ENCODE measurements at regions not wholly inside any gene's neighbourhood (a gene's known extent, or its start where the extent isn't known, plus 50 kb on each side); places are given as distances from the start of the nearest gene placed in this dataset.
"Not testable (repeated sequence)": the region's sequence is repeated elsewhere in the genome, so short reads cannot be mapped to it uniquely, and the experiment has no call there.

GRCh38 chr10:3319811-3320226, 147.2 kb upstream of the PITRM1 start:
- no peak overlapping the region for H3K18ac ChIP-seq (ENCODE audit: low read depth, low read length)
- H3K23ac ChIP-seq (ENCODE audit: low read depth, low read length): no peak overlapping the region
- H3K4me3 ChIP-seq (ENCODE audit: insufficient read depth, low read depth, low read length): no peak overlapping the region
- H3K14ac ChIP-seq (replicated peaks; ENCODE audit: low read depth, low read length): no peak overlapping the region
- dilution Hi-C loops (cut with HindIII; ENCODE audit: low sequenced_read_pairs, unreplicated experiment) (no loop called here), intact Hi-C loops (cut with micrococcal nuclease) (no loop called here), in situ Hi-C loops (cut with MboI; ENCODE audit: low sequenced_read_pairs) (no loop called here)
- no peaks in the 10 kb centered on the region; the same call in 1 of the 2 replicates for H3K27me3 ChIP-seq (ENCODE audit: control insufficient read depth, insufficient read depth, low read length)
- no peak overlapping the region for H3K4me2 ChIP-seq (ENCODE audit: low read depth, low read length)
- no peak overlapping the region for H4K8ac ChIP-seq (ENCODE audit: low read depth in 2 of 2, low read length in 2 of 2)
- H3K79me1 ChIP-seq (ENCODE audit: low read depth in 1 of 2, low read length in 2 of 2): no peaks in the 10 kb centered on the region
- no peak for TF ChIP-seq RFX5 (IDR thresholded peaks at IDR 0.05; ENCODE audit: low read depth, low read length)
- TF ChIP-seq FOS (IDR thresholded peaks at IDR 0.05; ENCODE audit: low read depth, low read length): no peak
- TF ChIP-seq SMC3 (IDR thresholded peaks at IDR 0.05; ENCODE audit: low read depth, low read length): no peak
- no peak for TF ChIP-seq NFE2L2 (IDR thresholded peaks at IDR 0.05; ENCODE audit: low read depth, low read length)
- TF ChIP-seq RCOR1 (IDR thresholded peaks at IDR 0.05; ENCODE audit: insufficient replicate concordance, low read length): no peak
- TF ChIP-seq USF2 (IDR thresholded peaks at IDR 0.05; ENCODE audit: low read depth, low read length): no peak
- no peak for TF ChIP-seq MXI1 (IDR thresholded peaks at IDR 0.05; ENCODE audit: borderline replicate concordance, low read depth, low read length)
- TF ChIP-seq CEBPB (IDR thresholded peaks at IDR 0.05; ENCODE audit: low read depth, low read length): no peak
- TF ChIP-seq BHLHE40 (IDR thresholded peaks at IDR 0.05; ENCODE audit: low read depth, low read length): no peak
- TF ChIP-seq MAFK (IDR thresholded peaks at IDR 0.05; ENCODE audit: low read depth, low read length): no peak
- TF ChIP-seq RAD21 (IDR thresholded peaks at IDR 0.05; ENCODE audit: low read length): no peak
- no peak for TF ChIP-seq POLR2A (IDR thresholded peaks at IDR 0.05; ENCODE audit: low read depth, low read length)
- H3K4ac ChIP-seq (ENCODE audit: low read depth, low read length): no peak overlapping the region
- no peak overlapping the region for H2AK9ac ChIP-seq (replicated peaks; ENCODE audit: low read depth, low read length, poor library complexity)
- no peak overlapping the region for H4K91ac ChIP-seq (ENCODE audit: insufficient read depth, low read depth, low read length)
- DNase-seq (no peak), ATAC-seq (ENCODE audit: low read depth) (no peak)
- CTCF ChIA-PET: no interaction called here
- no peaks in the 10 kb centered on the region for H3K36me3 ChIP-seq (ENCODE audit: control insufficient read depth, insufficient read depth, low read length)
- no peak overlapping the region for H3K27ac ChIP-seq (ENCODE audit: insufficient read depth, low read length)
- POLR2A ChIA-PET (ENCODE audit: unreplicated experiment): no interaction called here
- no peak overlapping the region for H4K5ac ChIP-seq (ENCODE audit: low read depth, low read length)
- H3K4me1 ChIP-seq (ENCODE audit: control insufficient read depth, insufficient read depth, low read length): no peaks in the 10 kb centered on the region
- no peak overlapping the region for H2AK5ac ChIP-seq (ENCODE audit: low read depth, low read length)
- H3K9ac ChIP-seq (ENCODE audit: low read depth, low read length): no peak overlapping the region
- no peak overlapping the region for H2AFZ ChIP-seq (replicated peaks; ENCODE audit: low read length, poor library complexity)
- H3K56ac ChIP-seq (ENCODE audit: extremely low read depth, insufficient read depth, low read length): no peak overlapping the region
- no peaks in the 10 kb centered on the region for H4K20me1 ChIP-seq (ENCODE audit: insufficient read depth, low read length)
- H2BK120ac ChIP-seq (ENCODE audit: low read depth, low read length): no peak overlapping the region
- no peak overlapping the region for H2BK5ac ChIP-seq (ENCODE audit: low read depth, low read length, poor library complexity, severe bottlenecking)
- WGBS, 2 experiments (ENCODE audit: extremely low coverage in 2 of 2, insufficient read length in 1 of 2): 94% methylated on average over 13 of the region's 25 CpGs; no CpG with 5 or more reads in 1 of the 2 experiments
- H2BK15ac ChIP-seq (ENCODE audit: low read depth, low read length): no peak overlapping the region
- no peaks in the 10 kb centered on the region for H3K9me1 ChIP-seq (ENCODE audit: insufficient read depth, low read length)
- BruUV-seq (replicated peaks): no TSS peak
- H3K9me3 ChIP-seq (ENCODE audit: control insufficient read depth, insufficient read depth, low read length): no peaks in the 10 kb centered on the region
- no peak overlapping the region for H2BK20ac ChIP-seq (ENCODE audit: low read depth, low read length)

GRCh38 chr10:3318480-3318807, 145.9 kb upstream of the PITRM1 start:
- H3K14ac ChIP-seq (replicated peaks; ENCODE audit: low read depth, low read length); dilution Hi-C loops (cut with HindIII; ENCODE audit: low sequenced_read_pairs, unreplicated experiment): not testable (repeated sequence)

More at GRCh38 chr10:3318480-3318807, 145.9 kb upstream of the PITRM1 start:
- BruUV-seq (replicated peaks); DNase-seq; H3K27ac ChIP-seq (ENCODE audit: insufficient read depth, low read length); H3K9me3 ChIP-seq (ENCODE audit: control insufficient read depth, insufficient read depth, low read length); H3K4me3 ChIP-seq (ENCODE audit: insufficient read depth, low read depth, low read length); H3K9me1 ChIP-seq (ENCODE audit: insufficient read depth, low read length); H4K5ac ChIP-seq (ENCODE audit: low read depth, low read length); H3K4ac ChIP-seq (ENCODE audit: low read depth, low read length); CTCF ChIA-PET; intact Hi-C loops (cut with micrococcal nuclease); H4K8ac ChIP-seq (ENCODE audit: low read depth in 2 of 2, low read length in 2 of 2); H2BK5ac ChIP-seq (ENCODE audit: low read depth, low read length, poor library complexity, severe bottlenecking); H4K20me1 ChIP-seq (ENCODE audit: insufficient read depth, low read length); in situ Hi-C loops (cut with MboI; ENCODE audit: low sequenced_read_pairs); H3K18ac ChIP-seq (ENCODE audit: low read depth, low read length); H3K79me1 ChIP-seq (ENCODE audit: low read depth in 1 of 2, low read length in 2 of 2); ATAC-seq (ENCODE audit: low read depth); H3K4me1 ChIP-seq (ENCODE audit: control insufficient read depth, insufficient read depth, low read length); H3K36me3 ChIP-seq (ENCODE audit: control insufficient read depth, insufficient read depth, low read length); H2BK120ac ChIP-seq (ENCODE audit: low read depth, low read length); H3K9ac ChIP-seq (ENCODE audit: low read depth, low read length); H2AK5ac ChIP-seq (ENCODE audit: low read depth, low read length); H3K27me3 ChIP-seq (ENCODE audit: control insufficient read depth, insufficient read depth, low read length); H2AFZ ChIP-seq (replicated peaks; ENCODE audit: low read length, poor library complexity); H4K91ac ChIP-seq (ENCODE audit: insufficient read depth, low read depth, low read length); POLR2A ChIA-PET (ENCODE audit: unreplicated experiment); H2AK9ac ChIP-seq (replicated peaks; ENCODE audit: low read depth, low read length, poor library complexity); H3K4me2 ChIP-seq (ENCODE audit: low read depth, low read length); H2BK15ac ChIP-seq (ENCODE audit: low read depth, low read length); H3K56ac ChIP-seq (ENCODE audit: extremely low read depth, insufficient read depth, low read length); H2BK20ac ChIP-seq (ENCODE audit: low read depth, low read length); H3K23ac ChIP-seq (ENCODE audit: low read depth, low read length): not testable (repeated sequence)
- 96% methylated on average over 12 of the region's 22 CpGs; no CpG with 5 or more reads in 1 of the 2 experiments for WGBS, 2 experiments (ENCODE audit: extremely low coverage in 2 of 2, insufficient read length in 1 of 2)
